Activated CD4-positive, alpha-beta T cell treated with anti-CD3 and anti-CD28 coated beads for 48 hours (primary cell): ENCODE measurements at regions not wholly inside any gene's neighbourhood (a gene's known extent, or its start where the extent isn't known, plus 50 kb on each side); places are given as distances from the start of the nearest gene placed in this dataset.
"Not testable (repeated sequence)": the region's sequence is repeated elsewhere in the genome, so short reads cannot be mapped to it uniquely, and the experiment has no call there.

Source experiments
- DNase-seq: peaks from one replicate; pipeline ENCODE4 v3.0.0-alpha.2; 2020

DNA sequence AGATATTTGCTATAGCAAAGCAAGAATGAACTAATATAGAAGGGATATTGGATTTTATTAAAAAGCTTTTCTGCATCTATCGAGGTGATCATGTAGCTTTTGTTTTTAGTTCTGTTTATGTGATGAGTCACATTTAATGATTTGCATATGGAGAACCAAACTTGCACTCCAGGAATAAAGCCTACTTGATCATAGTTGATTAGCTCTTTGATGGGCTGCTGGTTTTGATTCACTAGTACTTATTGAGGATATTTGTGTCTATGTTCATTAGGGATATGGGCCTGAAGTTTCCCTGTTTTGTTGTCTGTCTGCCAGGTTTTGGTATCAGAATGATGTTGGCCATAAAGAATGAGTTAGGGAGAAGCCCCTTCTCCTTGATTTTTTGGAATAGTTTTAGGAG lies 310.7 kb downstream of the ARPP21 start:
- no peak for DNase-seq

DNA sequence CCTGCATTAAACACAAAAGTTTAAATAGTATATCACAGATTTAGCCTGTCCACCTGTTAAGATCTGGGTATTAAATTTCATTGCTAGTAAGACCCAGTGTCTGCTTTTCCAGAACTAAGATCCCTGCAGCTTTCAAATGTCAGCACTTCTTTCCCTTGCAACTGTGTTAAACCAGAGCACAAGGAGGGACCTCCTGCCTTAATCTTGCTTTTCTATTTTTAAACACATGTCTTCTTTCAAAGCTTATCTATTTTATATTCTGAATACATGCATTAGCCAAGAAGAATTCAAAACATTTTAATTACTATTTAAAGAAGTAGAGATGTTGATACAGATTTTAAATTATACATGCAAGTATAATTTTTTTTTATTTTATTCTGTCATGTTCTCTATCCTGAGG lies 315.1 kb downstream of the ARPP21 start:
- DNase-seq, result no peak

DNA sequence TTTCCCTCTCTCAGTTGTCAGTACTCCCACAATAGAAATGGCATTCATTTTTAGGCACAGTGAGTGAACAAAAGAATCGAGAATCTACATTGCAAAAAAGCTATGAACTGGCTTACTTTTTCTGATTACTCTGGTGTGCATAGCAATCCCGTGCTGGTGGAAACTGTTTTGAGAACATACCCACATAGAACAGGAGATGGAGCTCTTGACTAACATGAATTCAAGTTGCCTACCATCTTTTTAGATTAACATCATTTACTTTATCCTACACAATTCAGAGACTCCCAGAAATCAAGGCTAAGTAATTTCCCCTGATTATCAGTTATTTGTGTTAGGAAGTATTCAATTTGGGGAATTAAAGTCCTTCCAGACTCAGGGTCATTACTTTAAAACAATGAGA lies 326.6 kb downstream of the ARPP21 start:
- DNase-seq, result no peak

DNA sequence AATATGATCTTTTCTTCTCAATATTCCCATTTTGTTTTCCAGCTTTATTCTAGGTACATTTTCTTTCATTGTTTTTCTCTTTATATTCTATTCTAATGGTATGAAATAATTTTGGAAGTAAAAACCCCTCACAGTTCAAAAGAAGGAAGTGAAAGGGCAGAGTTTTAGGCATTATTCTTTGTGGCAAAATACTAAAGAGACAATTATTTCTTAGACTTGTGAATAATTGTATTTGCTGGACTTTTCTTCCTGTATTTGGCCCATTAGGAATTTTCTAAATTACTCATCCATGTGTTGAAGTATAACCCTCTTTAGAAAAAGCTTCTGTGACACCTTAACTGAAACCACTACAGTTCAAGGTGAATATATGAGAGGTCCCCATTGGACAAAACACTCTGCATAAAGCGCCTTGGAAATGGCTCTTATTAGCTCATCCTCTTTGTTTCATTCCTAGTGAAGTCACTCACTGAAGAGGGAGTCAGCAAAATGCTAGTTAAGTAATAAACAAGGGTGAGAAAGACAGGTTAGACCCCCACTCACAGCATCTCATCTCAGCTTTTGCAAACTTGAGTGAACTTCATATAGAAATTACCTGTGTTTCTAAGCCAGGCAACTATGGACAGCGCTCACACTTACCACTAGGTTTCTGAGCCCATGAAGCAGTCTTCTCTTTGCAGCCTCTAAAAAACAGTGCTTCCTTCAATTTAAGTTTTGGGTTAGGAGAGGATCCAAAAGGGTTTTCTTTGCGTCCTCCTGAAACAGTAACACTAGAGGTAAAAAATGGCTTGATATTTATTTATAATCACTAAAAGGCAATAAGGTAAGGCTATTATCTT lies 327.5 kb downstream of the ARPP21 start:
- no peak for DNase-seq

DNA sequence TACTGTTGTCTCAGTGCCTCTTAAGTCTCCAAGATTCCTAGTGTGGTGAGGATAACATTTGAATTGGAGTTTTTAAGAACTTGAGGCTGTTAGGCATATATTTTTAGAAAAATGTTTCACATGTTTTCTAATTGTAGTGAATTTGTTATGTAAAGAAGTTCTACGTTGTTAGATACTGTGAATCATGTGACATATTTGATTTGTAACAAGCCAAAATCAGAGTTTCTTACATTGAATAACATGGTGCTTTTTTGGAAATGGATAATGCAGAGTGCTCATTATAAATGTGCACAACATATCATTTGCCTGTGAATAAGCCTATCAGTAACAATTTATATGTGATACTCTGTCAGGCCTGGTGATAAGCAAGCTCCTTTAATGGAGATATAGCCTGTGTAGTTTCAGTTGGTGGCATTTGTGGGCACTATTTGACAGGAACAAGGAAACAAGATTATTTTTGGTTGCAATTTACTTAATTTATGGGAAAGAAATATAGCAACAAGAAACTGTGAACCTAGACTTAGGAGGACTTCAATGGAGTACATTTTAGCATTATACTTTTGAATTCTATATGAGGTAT lies 328.8 kb downstream of the ARPP21 start:
- no peak for DNase-seq

DNA sequence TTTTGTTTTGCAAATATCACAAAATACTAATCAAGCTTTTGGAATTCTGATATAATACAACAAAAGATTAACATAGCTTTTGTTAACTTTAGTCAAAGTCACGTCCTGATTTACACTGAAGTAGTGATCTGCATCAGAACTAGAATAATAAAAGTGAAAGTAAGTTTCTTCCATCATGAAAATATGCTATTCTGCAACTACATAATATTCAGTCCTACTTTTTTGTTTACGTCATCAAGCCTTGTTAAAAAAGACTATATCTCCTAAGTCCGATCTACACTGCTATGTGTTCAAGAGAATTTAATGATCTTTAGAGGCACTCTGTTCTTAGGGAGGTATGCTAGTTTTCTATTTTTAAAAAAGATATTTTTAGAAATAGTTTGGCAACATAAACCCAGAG lies 330.1 kb downstream of the ARPP21 start:
- no peak for DNase-seq

DNA sequence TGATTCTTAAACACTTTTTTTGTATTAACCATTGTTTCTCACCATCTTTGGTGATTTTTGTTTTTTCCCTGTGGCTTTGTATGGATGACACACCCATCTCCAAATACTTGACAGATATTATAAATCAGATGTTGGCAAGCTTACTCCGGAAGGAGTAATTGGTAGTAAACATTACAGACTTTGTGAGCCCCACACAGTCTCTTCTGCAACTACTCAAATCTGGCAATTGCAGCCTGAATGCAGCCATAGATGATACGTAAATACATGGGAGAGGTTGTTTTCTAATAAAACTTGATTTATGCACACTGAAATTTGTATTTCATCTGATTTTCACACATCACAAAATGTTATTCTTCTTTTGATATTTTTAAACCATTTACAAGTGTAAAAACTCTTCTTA lies 331.5 kb downstream of the ARPP21 start:
- DNase-seq, result no peak

DNA sequence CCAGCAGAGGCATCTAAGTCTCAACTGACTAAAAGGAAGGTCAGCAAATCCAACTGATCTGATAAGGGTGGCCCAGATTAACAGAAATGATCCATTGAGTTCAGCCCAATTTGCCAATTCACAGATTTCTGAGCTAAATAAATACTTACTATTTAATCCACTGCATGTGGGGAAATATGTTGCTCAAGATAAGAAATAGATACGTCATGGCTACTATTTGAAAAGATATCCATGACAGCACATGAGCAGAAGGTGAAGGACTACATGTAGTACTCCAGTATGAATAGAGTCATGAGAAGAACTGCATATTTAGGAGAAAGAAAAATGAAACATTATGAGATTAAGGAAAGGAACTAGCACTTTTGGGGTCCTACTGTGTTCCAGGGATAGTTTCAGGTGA lies 332.4 kb downstream of the ARPP21 start:
- DNase-seq, result no peak

DNA sequence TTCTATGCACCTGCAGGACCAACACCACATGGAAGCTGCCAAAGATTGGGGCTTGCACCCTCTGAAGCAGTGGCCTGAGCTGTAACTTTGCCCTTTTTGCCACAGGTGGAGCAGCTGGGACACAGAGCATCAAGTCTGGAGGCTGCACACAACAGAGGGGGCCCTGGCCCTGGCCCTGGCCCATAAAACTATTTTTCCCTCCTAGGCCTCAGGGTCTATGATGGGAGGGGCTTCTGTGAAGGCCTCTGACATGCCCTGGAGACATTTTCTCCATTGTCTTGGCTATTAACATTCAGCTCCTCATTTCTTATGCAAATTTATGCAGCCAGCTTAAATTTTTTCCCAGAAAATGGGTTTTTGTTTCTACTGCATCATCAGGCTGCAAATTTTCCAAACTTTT lies 335.5 kb downstream of the ARPP21 start:
- no peak for DNase-seq

DNA sequence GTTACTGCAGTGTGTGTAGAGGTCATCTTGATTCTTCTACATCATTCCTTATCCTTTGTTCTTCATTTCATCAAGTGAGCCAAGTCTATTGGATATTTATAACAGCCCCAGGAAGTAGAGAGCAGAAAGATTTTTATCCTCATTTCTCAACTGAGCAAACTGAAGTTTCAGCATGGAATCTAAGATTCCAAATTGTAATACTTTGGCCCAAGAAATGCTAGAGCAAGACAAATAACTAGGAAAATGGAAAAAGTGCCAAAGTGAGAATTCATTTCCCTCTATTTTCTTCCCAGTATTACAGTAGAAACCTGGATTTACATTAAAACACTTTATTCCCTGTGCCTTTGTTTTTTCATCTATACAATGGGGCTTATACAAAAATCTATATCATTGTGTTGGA lies 346.8 kb downstream of the ARPP21 start:
- no peak for DNase-seq

DNA sequence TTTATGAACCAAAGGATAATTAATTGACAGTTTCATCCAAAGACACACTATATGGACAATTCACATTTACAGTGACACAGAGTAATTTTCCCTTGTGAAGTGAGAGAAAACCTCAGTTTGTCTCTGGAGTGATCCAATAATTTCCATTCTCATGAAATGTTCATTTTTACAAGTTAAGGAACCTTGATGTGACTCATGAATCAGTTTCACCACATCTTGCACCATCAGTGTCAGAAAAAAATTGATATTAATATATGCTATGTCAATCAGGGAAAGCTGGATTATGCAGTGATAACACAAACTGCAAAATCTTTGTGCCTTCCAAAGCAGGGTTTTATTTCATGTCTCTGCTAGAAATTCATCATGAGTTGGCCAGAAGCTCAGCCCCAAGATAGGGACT lies 348.1 kb downstream of the ARPP21 start:
- DNase-seq, result no peak

DNA sequence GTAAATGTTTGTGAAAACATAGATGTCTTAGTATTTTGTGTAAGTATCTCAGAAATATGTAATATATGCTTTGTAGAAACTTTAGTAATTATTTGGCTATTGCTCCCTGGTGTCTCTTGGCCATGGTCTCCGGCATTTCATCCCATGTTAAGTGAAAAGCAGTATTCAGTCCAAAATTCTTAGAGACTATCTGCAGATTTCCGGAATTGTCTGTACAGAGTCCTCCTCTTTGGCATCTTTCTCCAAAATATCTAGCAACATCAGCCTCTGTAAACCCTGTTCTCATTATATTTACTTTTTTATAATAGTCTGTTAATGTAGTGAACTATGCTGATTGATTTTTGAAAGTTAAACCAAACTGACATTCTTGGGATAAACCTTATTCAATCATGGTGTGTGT lies 352.7 kb downstream of the ARPP21 start:
- no peak for DNase-seq

DNA sequence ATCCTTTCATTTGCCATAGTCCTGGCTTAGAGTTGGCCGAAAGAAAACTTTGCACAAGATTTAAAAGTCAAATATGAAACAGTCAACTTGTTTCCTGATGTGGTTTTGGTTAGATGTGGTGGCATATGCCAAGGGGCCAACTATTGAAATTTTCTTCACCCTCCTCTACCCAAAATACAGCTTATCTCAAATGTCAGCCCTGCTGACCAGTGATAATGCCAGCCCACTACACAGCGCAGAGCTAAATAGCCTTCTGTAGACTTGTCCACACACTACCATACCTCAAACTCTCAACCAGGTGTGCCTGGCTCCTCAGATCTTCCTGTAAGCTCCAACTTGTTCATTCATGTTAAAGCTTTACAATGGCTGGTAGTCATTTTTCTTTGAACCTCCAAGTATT lies 368.5 kb upstream of the STAC start:
- DNase-seq, result no peak

DNA sequence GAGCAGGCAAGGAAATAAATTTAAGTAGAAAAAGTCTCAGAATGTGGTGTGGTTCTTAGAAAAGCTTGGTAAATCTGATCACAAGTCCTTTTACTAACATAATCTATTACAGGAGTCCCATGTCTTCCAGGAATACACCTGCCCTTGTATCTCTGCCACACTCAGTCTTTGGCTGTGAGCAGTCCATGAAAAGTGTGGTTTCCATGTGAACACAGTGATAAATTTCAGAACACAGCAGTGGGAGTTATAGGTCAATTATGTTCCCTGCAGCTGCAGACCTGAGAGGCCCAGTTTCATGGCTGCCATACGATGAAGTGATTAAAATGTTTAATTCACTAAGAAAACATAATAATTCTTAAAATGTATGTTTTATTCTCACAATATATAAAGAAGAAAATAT lies 366.9 kb upstream of the STAC start:
- no peak for DNase-seq

DNA sequence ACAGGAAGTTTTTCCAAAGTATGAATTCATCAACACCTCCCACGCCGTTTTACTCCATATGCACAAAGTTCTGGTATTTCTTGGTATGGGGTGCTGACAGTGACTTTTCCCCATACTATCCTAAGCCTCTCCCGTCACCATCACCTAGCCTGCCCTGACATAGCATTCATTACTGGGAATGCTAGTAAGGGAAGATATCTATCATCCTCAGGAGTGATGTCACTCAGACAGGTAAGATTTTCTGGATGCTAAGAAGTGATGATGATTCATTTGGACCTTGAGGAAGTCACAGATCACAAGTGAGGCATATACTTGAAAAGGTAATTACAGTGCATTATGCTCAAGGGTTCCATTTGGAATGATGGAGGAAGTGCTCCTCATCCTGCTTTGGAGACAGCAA lies 355.1 kb upstream of the STAC start:
- DNase-seq, result no peak

DNA sequence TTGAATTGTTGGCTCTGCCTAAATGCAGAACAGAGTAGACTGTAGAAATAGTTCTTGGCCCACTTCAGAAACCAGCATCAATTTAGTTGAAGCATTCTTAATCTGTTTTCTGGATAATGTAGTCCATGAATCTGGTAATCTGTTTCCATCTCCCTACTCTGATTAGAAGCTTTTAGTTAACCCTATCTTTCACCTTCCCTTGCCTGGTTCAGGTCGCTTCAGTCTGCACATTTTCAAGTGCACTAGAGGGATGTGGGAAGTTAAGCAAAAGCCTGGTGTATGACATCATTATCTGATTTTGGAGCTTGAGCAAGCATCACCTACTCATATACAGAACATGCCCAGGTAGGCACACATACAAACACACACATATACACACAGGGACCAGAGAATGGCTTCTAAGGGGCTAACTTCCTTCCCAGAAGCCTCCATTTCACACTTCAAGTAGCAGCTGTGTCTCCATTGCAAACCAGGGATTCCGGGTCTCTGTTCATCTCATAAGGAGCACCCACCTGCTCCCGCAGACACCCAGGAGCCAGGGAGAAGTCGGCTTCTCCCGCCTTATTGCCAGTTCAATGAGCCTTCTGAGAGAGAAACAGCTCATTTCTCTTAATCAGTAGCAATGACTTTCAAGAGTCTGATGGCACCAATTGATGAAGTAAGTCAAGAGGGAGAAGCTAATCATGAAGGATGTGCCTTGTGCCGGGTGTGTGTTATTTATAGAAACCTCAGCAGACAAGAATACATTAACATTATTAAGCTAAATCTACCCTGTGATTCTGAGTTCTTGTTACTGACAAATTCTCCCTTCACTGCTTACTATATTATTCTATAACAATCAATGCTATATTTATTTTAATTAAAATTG lies 347.9 kb upstream of the STAC start:
- no peak for DNase-seq

DNA sequence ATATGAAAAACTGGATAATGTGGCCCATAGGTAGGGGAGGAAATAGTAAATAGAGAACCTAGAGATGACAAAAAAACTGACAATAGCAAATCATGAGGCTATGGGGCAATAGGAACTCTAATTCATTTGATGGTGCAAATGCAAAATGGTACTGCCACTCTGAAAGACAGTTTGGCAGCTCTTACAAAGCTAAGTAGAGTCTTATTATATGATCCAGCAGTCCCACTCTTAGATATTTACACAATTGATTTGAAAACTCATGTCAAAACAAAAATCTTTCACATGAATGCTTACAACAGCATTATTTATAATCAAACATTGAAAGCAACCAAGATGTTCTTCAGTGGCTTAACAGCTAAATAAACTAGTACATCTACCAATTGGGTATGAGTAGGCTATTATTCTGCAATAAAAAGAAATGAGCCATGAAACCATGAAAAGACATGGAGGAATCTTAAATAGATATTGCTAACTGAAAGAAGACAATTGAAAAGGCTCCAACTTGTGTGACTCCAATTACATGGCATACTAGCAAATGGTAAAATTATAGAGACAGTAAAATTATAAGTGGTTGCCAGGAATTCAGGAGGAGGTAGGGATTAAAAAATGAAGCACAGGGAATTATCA lies 321.8 kb upstream of the STAC start:
- DNase-seq, result no peak

DNA sequence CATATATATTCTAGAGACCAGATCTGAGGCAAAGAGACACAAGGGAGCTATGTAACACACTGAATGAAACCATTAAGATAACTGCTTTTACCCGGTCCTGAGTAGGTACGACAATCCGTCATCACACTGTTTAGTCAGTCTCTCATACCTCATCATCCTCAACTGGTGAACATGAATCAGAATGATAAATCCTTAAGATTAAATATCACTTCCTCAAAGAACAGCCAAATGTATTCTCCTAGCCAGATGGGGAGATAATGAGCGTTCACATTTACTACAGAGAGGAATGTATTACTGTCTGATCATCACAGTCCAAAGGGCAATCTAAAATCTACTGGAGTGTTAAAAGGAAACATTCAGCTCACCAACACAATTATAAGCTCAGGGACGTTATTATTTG lies 319.4 kb upstream of the STAC start:
- no peak for DNase-seq

DNA sequence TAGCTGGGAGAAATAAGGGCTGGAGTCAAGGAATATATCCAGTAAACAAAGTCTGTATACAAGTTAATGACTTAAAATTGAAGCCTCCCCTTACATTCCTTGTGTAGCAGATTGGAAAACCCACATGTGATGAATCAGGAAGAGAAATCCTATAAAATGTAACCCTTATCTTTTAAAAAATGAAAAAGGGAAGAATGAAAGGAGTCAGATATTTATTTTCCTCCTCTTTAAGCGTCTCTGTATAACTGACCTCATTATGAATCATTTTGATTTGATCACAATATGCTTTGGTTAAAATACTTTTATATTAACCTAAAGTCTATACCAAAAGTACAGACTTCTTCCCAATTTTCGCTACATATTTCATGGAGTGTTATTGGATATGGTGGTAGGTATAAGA lies 316.3 kb upstream of the STAC start:
- DNase-seq, result no peak

DNA sequence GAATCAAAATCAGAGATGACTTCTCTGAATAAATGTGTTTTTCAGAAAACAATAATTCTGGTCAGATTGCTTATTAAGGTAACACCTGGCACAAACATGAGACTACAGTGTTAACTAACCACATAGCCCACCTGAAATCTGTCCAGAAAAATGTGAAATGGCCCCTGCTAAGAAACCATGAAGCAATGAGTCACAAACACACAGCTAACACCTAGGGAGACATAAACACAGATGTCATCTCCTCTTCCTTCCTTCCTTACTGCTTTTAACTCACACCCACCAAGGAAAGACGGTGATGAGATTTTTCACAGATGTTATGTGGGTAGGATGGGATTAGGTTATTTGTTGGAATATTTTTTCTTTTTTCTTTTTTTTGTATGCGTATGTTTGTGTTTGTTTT lies 315.0 kb upstream of the STAC start:
- no peak for DNase-seq

DNA sequence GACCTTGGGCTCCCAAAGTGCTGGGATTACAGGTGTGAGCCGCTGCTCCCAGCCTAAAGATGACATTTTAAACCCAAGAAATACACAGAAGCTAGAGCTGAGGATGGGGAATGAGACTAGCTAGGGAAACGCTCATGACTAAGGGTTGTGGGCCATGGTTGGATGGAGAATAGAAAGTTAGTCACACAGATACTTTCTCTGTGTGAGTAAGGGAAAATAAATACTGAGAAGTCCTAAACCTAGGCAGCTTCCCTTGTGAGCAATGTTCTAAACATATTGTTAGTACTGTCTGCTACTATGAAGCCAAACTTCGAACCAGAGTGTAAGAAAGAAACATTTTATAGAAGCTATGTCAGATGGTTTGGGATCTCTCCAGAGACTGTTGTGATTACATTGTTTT lies 304.8 kb upstream of the STAC start:
- no peak for DNase-seq

DNA sequence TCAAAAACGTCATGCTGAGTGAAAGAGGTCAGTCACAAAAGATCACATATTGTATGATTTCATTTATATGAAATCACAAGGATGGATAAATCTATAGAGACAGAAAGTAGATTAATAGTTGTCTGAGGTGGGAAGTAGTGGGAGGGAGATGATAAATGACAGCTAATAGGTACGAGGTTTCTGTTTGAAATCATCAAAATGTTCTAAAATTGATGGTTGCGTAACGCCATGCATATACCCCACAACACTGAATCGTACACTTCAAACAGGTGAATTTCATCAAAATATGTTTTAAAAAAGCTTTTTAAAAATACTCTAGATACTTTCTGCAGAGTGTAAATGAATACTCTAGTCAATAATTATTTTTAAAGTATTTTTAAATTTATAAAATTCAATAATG lies 303.0 kb upstream of the STAC start:
- DNase-seq, result no peak

DNA sequence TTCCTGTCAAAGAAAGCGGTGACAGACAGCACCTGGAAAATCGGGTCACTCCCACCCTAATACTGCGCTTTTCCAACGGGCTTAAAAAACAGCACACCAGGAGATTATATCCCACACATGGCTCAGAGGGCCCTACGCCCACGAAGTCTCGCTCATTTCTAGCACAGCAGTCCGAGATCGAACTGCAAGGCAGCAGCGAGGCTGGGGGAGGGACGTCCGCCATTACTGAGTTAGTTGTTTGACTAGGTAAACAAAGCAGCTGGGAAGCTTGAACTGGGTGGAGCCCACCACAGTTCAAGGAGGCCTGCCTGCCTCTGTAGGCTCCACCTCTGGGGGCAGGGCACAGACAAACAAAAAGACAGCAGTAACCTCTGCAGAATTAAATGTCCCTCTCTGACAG lies 297.3 kb upstream of the STAC start:
- not testable (repeated sequence) for DNase-seq

DNA sequence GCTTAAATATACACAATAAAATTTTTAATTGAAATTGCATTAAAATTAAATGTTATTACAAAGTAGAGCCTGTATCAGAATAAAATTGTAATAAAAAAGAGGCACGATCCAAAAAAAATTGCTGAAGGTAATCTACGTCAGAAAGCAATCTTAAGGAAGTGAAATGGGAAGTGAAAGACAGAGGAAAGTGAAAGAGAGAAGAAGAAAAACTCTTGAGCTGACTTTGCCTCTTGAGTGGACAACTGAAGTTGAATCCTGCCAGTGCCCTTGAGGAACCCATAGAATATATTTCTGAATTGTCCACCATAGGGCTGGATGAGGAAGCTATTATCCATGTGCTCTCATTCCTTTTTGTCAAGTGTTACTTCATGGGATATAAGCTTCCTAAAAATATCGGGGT lies 285.1 kb upstream of the STAC start:
- no peak for DNase-seq
